Suprapubic skin (tissue), 4 donors: ENCODE measurements at regions not wholly inside any gene's neighbourhood (a gene's known extent, or its start where the extent isn't known, plus 50 kb on each side); places are given as distances from the start of the nearest gene placed in this dataset.

ENCODE experiments used
- DNase-seq, 2 donors: peaks; one replicate each; pipeline ENCODE4 v3.0.0-alpha.2; 2019; ENCODE audit warnings: low spot score in 2 of 2
- H3K27ac ChIP-seq: fragments of 200-600 bp; sonication (generic); one replicate; pipeline ENCODE4 v1.5.1; 2019
- H3K27me3 ChIP-seq: fragments of 200-600 bp; sonication (generic); one replicate; pipeline ENCODE4 v1.5.1; 2019
- H3K36me3 ChIP-seq: fragments of 200-600 bp; sonication (generic); one replicate; pipeline ENCODE4 v1.5.1; 2019
- H3K4me1 ChIP-seq: fragments of 200-600 bp; sonication (generic); one replicate; pipeline ENCODE4 v1.5.1; 2019
- H3K4me3 ChIP-seq: fragments of 200-600 bp; sonication (generic); one replicate; pipeline ENCODE4 v1.5.1; 2019; ENCODE audit warnings: mild to moderate bottlenecking
- H3K9me3 ChIP-seq: fragments of 200-600 bp; sonication (generic); one replicate; pipeline ENCODE4 v1.5.1; 2019
- CTCF ChIP-seq, 2 donors: fragments of 200-600 bp in 1 of 2; fragments of 450-650 bp in 1 of 2; sonication (generic) in 1 of 2; IDR thresholded peaks; one replicate each; pipeline ENCODE4 v1.5.1; 2016 to 2019; ENCODE audit warnings: antibody characterized with exemption in 2 of 2, mild to moderate bottlenecking in 1 of 2, moderate library complexity in 1 of 2
- EP300 ChIP-seq: sonication (generic); formaldehyde crosslinking; IDR thresholded peaks from one replicate; pipeline ENCODE4 v1.6.1; 2017; ENCODE audit warnings: antibody characterized with exemption
- POLR2A ChIP-seq, 2 donors: fragments of 450-650 bp; IDR thresholded peaks; one replicate each; pipeline ENCODE4 v1.6.1; 2017; ENCODE audit warnings: antibody characterized with exemption in 2 of 2, mild to moderate bottlenecking in 2 of 2, moderate library complexity in 2 of 2
- POLR2AphosphoS5 ChIP-seq, 3 donors: sonication (generic); formaldehyde crosslinking; IDR thresholded peaks; one replicate each; pipeline ENCODE4 v1.6.1; 2017; ENCODE audit warnings: antibody characterized with exemption in 3 of 3
- WGBS: methylation state at CpG from one replicate; pipeline ENCODE4 v1.1.5; 2018; 5-methylcytosine and 5-hydroxymethylcytosine counted together

DNA sequence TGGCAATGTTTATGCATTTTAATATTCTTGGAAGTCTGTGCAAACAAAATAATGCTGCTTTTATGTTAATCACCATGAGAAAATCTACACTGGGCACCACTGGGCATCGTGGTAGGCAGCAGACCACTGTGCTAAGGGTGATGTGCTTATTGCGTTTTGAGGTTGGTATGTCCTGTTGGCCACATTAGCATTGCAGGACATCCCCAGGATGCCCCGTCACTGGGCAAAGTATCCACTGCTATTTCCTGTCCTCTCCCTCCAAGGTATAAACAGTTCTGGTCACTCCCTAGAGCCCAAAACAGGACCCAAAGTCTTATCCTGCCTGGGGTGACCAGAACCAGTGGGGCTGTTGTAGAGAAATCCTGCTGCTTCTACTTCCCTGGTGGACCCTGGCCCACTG is 284.2 kb upstream of the ROPN1 start:
- peaks cover 37% of the 10 kb centered on the region for H3K4me1 ChIP-seq
- H3K27ac ChIP-seq, result peak overlapping the region; percentile 75

DNA sequence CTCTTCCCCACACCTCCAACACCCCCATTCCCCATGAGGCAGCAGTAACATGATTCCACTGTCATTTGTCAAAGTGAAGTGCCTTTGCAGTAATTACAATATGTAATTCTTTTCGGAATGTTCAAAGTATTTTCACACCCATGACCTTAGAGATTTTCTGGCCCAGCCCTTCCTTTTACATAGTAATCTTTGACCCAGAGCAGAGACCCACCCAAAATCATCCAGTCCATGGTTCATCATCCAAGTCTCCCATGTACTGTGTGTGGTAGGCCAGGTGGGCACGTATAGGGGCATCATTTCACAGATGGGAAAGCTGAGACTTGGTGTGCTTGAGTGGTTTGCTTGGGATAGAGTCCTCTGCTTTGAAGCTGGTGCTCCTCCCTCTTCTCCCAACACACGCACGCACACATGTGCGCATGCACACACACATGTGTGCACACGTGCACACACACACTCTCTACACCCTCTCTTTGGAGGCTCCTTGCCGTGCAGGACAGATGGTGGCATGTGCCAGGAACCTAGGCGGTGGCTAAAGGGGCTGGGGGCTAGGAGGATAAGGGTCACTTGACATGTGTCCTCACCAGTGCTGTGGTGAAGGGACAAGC is 284.7 kb upstream of the ROPN1 start:
- 83% methylated on average over 8 of the region's 8 CpGs for WGBS
- TF ChIP-seq CTCF (IDR thresholded peaks at IDR 0.05) (no peak), EP300 (no peak), POLR2A (IDR thresholded peaks at IDR 0.05) (no peak), POLR2AphosphoS5 (IDR thresholded peaks at IDR 0.05) (no peak)
- peak overlapping the region; percentile 75 for H3K27ac ChIP-seq

More for the DNA sequence above, 284.2 kb upstream of the ROPN1 start:
- no peak for DNase-seq
- no peak overlapping the region for H3K4me3 ChIP-seq
- H3K27me3 ChIP-seq, result no peaks in the 10 kb centered on the region
- no peaks in the 10 kb centered on the region for H3K36me3 ChIP-seq
- 81% methylated on average over 3 of the region's 3 CpGs for WGBS
- no peaks in the 10 kb centered on the region for H3K9me3 ChIP-seq
- TF ChIP-seq CTCF (IDR thresholded peaks at IDR 0.05), result no peak
- no peak for TF ChIP-seq EP300
- TF ChIP-seq POLR2A (IDR thresholded peaks at IDR 0.05), result no peak
- TF ChIP-seq POLR2AphosphoS5 (IDR thresholded peaks at IDR 0.05), result no peak

GRCh38 chr3:124277144-124277890 is 285.4 kb upstream of the ROPN1 start:
- peak overlapping the region; percentile 75 for H3K27ac ChIP-seq
- no peaks in the 10 kb centered on the region for H3K9me3 ChIP-seq
- no peaks in the 10 kb centered on the region for H3K27me3 ChIP-seq
- H3K36me3 ChIP-seq, result no peaks in the 10 kb centered on the region
- 50% methylated on average over 10 of the region's 10 CpGs for WGBS
- TF ChIP-seq CTCF (IDR thresholded peaks at IDR 0.05) (no peak), POLR2A (IDR thresholded peaks at IDR 0.05) (no peak), POLR2AphosphoS5 (IDR thresholded peaks at IDR 0.05) (no peak), EP300 (no peak)
- H3K4me3 ChIP-seq, result no peak overlapping the region
- no peak for DNase-seq
- peaks cover 37% of the 10 kb centered on the region for H3K4me1 ChIP-seq

More for the DNA sequence above, 284.7 kb upstream of the ROPN1 start:
- Histone ChIP-seq H3K4me1 (peaks cover 37% of the 10 kb centered on the region), H3K27me3 (no peaks in the 10 kb centered on the region), H3K36me3 (no peaks in the 10 kb centered on the region), H3K4me3 (no peak overlapping the region), H3K9me3 (no peaks in the 10 kb centered on the region)
- DNase-seq, result no peak

DNA sequence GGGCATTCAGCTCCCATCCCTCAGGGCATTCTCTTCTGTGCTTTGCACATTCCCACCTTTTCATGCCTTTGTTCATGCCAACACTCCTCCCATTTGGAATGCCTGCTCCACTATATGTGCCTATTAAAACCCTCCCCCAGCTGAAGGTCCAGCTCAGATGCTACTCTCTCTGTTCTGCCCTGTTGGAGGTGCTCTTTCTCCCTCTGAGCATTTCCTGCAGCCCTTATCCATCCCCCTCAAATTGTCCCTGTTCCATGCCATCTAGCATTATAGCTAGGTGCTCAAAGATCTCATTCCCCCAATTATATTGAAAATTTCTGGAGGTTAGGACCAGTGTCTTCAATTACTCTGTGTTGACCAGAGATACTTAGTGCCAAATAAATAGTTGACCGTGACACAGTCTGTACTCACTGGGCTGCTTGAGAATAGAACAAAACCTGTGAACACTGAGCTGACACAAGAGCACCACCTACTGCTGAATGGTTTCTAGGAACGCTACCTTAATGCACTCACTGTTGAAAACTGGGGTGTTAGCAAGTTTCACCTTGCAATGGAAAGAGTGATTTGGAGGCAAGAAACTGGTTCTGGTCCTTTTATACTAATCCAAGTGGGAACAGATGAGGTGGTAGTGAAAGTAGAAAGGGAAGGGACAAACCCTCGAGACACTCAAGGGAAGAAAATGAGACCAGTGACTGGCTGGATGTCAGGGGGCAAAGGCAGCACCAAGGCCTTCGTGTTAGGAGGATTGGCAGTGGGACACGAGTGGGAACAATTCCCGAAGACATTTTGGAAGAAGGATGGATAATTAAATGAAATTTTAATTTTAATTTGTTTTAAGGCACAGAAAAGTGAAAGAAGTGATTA is 289.8 kb upstream of the ROPN1 start:
- TF ChIP-seq CTCF (IDR thresholded peaks at IDR 0.05) (peak in 1 of 2 donors; percentile 24), EP300 (no peak), POLR2AphosphoS5 (IDR thresholded peaks at IDR 0.05) (no peak), POLR2A (IDR thresholded peaks at IDR 0.05) (no peak)
- H3K4me1 ChIP-seq, result peaks cover 25% of the 10 kb centered on the region
- no peaks in the 10 kb centered on the region for H3K9me3 ChIP-seq
- DNase-seq, result no peak
- no peak overlapping the region for H3K27ac ChIP-seq
- H3K27me3 ChIP-seq, result no peaks in the 10 kb centered on the region
- no peak overlapping the region for H3K4me3 ChIP-seq
- WGBS, result 58% methylated on average over 6 of the region's 6 CpGs
- no peaks in the 10 kb centered on the region for H3K36me3 ChIP-seq
